ENCODE measurements at regions not wholly inside any gene's neighbourhood (a gene's known extent, or its start where the extent isn't known, plus 50 kb on each side); places are given as distances from the start of the nearest gene placed in this dataset.

DNA sequence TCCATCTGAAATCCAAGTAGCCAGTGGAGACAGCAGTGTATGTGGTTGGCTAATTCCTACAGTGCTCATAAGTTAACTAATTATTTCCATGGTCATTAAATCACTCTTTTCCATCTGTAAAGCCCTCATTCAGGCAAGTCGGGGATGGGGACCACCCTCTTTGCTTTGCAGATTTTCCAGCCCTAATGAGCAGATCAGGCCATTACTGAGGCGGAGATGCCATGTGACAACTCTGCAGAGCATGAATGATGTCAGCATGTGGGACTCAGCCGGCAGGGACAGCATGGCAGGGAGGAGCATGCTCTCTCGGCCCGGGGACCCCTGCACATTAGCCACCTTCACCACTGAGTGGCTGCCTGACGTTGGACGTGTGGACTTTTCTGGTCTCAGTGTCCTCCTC, 623.3 kb upstream of the CDH4 start:
- no peak for TF ChIP-seq YY1 (tag by site-specific recombination; IDR thresholded peaks at IDR 0.05)
- no peak for TF ChIP-seq SP3 (tag by site-specific recombination; IDR thresholded peaks at IDR 0.05)
- no peak for TF ChIP-seq ZFP69B (tag by site-specific recombination; IDR thresholded peaks at IDR 0.05)
- TF ChIP-seq, protein P1, sequence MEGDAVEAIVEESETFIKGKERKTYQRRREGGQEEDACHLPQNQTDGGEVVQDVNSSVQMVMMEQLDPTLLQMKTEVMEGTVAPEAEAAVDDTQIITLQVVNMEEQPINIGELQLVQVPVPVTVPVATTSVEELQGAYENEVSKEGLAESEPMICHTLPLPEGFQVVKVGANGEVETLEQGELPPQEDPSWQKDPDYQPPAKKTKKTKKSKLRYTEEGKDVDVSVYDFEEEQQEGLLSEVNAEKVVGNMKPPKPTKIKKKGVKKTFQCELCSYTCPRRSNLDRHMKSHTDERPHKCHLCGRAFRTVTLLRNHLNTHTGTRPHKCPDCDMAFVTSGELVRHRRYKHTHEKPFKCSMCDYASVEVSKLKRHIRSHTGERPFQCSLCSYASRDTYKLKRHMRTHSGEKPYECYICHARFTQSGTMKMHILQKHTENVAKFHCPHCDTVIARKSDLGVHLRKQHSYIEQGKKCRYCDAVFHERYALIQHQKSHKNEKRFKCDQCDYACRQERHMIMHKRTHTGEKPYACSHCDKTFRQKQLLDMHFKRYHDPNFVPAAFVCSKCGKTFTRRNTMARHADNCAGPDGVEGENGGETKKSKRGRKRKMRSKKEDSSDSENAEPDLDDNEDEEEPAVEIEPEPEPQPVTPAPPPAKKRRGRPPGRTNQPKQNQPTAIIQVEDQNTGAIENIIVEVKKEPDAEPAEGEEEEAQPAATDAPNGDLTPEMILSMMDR (tag by site-specific recombination; IDR thresholded peaks at IDR 0.05), result no peak
- TF ChIP-seq ZNF785 (tag by site-specific recombination; IDR thresholded peaks at IDR 0.05), result no peak
- TF ChIP-seq, protein P2, sequence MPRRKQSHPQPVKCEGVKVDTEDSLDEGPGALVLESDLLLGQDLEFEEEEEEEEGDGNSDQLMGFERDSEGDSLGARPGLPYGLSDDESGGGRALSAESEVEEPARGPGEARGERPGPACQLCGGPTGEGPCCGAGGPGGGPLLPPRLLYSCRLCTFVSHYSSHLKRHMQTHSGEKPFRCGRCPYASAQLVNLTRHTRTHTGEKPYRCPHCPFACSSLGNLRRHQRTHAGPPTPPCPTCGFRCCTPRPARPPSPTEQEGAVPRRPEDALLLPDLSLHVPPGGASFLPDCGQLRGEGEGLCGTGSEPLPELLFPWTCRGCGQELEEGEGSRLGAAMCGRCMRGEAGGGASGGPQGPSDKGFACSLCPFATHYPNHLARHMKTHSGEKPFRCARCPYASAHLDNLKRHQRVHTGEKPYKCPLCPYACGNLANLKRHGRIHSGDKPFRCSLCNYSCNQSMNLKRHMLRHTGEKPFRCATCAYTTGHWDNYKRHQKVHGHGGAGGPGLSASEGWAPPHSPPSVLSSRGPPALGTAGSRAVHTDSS (tag by site-specific recombination; IDR thresholded peaks at IDR 0.05), result no peak
- TF ChIP-seq MYNN (tag by site-specific recombination; IDR thresholded peaks at IDR 0.05; ENCODE audit: borderline replicate concordance), result no peak
- TF ChIP-seq ZNF510 (tag by site-specific recombination; IDR thresholded peaks at IDR 0.05; ENCODE audit: insufficient replicate concordance), result no peak

Measured in HEK293 (cell line).